Osteocyte (in vitro differentiated cells): ENCODE measurements at regions not wholly inside any gene's neighbourhood (a gene's known extent, or its start where the extent isn't known, plus 50 kb on each side); places are given as distances from the start of the nearest gene placed in this dataset.

Source experiments
- DNase-seq: peaks from one replicate; pipeline ENCODE4 v3.0.0; 2021; ENCODE audit warnings: mixed read lengths; ENCODE audit not compliant: unreplicated experiment; ENCODE audit errors: extremely low spot score
- H3K27ac Mint-ChIP-seq: one replicate; pipeline ENCODE4 v1.8.0; 2021; ENCODE audit warnings: mild to moderate bottlenecking, mixed read lengths; ENCODE audit not compliant: unreplicated experiment
- H3K27me3 Mint-ChIP-seq: one replicate; pipeline ENCODE4 v1.8.0; 2021; ENCODE audit warnings: mixed read lengths; ENCODE audit not compliant: unreplicated experiment
- H3K36me3 Mint-ChIP-seq: one replicate; pipeline ENCODE4 v1.8.0; 2021; ENCODE audit warnings: mixed read lengths; ENCODE audit not compliant: unreplicated experiment
- H3K4me1 Mint-ChIP-seq: one replicate; pipeline ENCODE4 v1.8.0; 2021; ENCODE audit warnings: mixed read lengths; ENCODE audit not compliant: unreplicated experiment
- H3K4me3 Mint-ChIP-seq: one replicate; pipeline ENCODE4 v1.8.0; 2021; ENCODE audit warnings: mild to moderate bottlenecking, moderate library complexity, mixed read lengths; ENCODE audit not compliant: unreplicated experiment
- H3K9me3 Mint-ChIP-seq: one replicate; pipeline ENCODE4 v1.8.0; 2021; ENCODE audit warnings: mixed read lengths; ENCODE audit not compliant: unreplicated experiment
- TF ChIP-seq, protein P1 (sequence below): fragments of 200-600 bp; sonication (generic); IDR thresholded peaks from 2 replicates; pipeline ENCODE4 v1.5.0; 2021; ENCODE audit warnings: antibody characterized with exemption, mild to moderate bottlenecking, moderate library complexity

DNA sequence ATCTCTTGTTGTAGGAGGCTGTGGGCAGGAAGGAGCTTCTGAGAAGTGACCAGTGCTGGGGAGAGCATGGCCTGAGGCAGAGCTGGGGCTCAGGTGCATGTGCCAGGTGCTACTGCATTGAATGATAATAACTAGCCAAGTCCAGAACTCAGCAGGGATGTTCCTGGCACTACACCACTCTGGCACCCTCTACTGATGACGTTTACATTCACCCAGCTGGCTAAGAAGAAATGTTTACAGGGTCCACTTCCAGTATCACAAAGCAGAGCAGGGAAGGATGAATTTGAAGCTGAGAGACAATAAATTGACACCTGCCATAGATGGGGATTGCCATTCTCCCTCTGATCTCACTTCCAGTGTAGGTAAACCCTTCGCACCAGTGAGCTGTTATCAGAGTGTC lies 411.8 kb downstream of the SETD4 start:
- no peak for DNase-seq
- TF ChIP-seq, protein P1, sequence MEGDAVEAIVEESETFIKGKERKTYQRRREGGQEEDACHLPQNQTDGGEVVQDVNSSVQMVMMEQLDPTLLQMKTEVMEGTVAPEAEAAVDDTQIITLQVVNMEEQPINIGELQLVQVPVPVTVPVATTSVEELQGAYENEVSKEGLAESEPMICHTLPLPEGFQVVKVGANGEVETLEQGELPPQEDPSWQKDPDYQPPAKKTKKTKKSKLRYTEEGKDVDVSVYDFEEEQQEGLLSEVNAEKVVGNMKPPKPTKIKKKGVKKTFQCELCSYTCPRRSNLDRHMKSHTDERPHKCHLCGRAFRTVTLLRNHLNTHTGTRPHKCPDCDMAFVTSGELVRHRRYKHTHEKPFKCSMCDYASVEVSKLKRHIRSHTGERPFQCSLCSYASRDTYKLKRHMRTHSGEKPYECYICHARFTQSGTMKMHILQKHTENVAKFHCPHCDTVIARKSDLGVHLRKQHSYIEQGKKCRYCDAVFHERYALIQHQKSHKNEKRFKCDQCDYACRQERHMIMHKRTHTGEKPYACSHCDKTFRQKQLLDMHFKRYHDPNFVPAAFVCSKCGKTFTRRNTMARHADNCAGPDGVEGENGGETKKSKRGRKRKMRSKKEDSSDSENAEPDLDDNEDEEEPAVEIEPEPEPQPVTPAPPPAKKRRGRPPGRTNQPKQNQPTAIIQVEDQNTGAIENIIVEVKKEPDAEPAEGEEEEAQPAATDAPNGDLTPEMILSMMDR = no peak
- H3K9me3 Mint-ChIP-seq = no peaks in the 10 kb centered on the region
- H3K4me1 Mint-ChIP-seq = peaks cover 2% of the 10 kb centered on the region
- H3K4me3 Mint-ChIP-seq = no peak overlapping the region
- H3K27me3 Mint-ChIP-seq = peaks cover 10% of the 10 kb centered on the region
- H3K36me3 Mint-ChIP-seq = no peaks in the 10 kb centered on the region
- H3K27ac Mint-ChIP-seq = no peak overlapping the region

DNA sequence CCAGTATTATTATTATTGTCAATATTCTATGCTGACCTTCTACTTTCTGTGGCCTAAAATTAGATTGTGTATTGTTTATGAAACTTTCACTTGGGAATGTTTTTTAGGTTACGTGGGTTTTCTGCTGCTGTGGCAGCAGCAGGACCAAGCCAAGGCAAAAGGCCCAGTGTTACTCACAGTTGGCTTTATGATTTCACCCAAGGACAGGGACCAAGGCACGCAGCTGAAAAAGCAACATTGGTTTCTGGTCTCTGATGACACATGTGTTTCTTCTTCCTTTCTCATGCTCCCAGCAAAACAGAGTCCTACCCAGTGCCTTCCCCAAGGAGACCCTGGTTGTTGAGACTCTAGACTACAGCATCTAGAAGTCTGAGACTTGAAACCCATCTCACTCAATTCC lies 413.7 kb downstream of the SETD4 start:
- Mint-ChIP-seq H3K4me3 (no peak overlapping the region), H3K4me1 (peaks cover 5% of the 10 kb centered on the region), H3K27me3 (peaks cover 3% of the 10 kb centered on the region), H3K36me3 (no peaks in the 10 kb centered on the region), H3K27ac (no peak overlapping the region), H3K9me3 (no peaks in the 10 kb centered on the region)
- TF ChIP-seq, protein P1 = no peak
- no peak for DNase-seq

DNA sequence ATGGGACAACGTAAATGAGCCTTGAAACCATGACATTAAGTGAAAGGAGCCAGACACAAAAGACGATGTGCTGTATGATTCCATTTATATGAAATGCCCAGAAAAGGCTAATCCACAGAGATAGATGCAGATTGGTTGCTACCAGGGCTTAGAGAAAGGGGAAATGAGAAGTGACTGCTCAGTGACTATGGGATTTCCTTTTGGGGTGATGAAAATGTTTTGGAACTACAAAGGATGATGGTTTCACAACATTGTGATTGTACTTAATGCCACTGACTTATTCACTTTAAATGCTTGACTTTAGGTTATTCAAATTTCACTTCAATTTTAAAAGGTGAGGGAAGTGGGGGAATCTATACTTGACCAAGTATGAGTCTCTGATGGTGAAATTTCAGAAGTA lies 414.3 kb downstream of the SETD4 start:
- no peaks in the 10 kb centered on the region for H3K9me3 Mint-ChIP-seq
- peaks cover 10% of the 10 kb centered on the region for H3K4me1 Mint-ChIP-seq
- no peak overlapping the region for H3K4me3 Mint-ChIP-seq
- DNase-seq = no peak
- TF ChIP-seq, protein P1 = no peak
- H3K36me3 Mint-ChIP-seq = no peaks in the 10 kb centered on the region
- H3K27me3 Mint-ChIP-seq = peaks cover 3% of the 10 kb centered on the region
- no peak overlapping the region for H3K27ac Mint-ChIP-seq

DNA sequence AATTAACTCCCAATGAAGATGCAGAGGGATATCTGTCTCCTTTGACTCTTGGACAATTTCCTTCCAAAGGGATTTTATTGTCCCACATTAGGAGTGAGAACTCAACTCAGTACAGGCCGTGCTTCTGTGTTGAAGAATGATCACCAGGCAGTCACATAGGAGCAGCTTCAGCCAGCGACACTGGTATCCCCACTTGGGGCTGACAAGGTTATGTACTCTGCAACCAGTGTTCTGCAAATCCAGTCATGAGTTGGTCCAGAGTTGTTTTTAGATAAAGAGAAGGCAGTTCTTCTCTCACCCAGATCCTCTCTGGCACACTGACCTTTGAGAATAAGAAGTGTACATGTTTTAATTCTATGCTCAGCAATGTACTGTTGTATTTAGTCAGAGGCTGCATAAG lies 415.8 kb downstream of the SETD4 start:
- H3K27me3 Mint-ChIP-seq = peaks cover 3% of the 10 kb centered on the region
- no peak overlapping the region for H3K27ac Mint-ChIP-seq
- DNase-seq = no peak
- H3K4me1 Mint-ChIP-seq = peaks cover 15% of the 10 kb centered on the region
- no peaks in the 10 kb centered on the region for H3K36me3 Mint-ChIP-seq
- TF ChIP-seq, protein P1 = no peak
- no peak overlapping the region for H3K4me3 Mint-ChIP-seq
- H3K9me3 Mint-ChIP-seq = no peaks in the 10 kb centered on the region

DNA sequence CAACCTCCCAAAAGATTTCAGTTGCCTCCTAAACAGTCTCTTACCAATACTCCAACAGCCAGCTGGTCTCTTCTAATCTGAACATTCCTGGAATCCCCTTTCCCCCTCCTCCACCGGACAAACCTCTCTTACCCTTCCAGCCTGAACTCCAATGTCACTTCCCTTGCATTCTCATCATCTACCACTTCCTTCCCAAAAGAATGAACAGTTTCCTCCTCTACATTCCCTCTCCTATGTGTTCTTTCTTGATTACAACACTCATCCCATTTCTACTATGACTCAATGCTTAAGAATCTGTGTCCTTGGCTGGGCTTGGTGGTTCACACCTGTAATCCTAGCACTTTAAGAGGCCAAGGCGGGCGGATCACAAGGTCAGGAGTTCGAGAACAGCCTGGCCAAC lies 417.1 kb downstream of the SETD4 start:
- H3K4me1 Mint-ChIP-seq = peaks cover 15% of the 10 kb centered on the region
- DNase-seq = no peak
- no peaks in the 10 kb centered on the region for H3K27me3 Mint-ChIP-seq
- no peaks in the 10 kb centered on the region for H3K9me3 Mint-ChIP-seq
- H3K36me3 Mint-ChIP-seq = no peaks in the 10 kb centered on the region
- no peak overlapping the region for H3K4me3 Mint-ChIP-seq
- TF ChIP-seq, protein P1 = no peak
- H3K27ac Mint-ChIP-seq = no peak overlapping the region
